D721Med (cell line): ENCODE measurements at regions not wholly inside any gene's neighbourhood (a gene's known extent, or its start where the extent isn't known, plus 50 kb on each side); places are given as distances from the start of the nearest gene placed in this dataset.
"Not testable (repeated sequence)": the region's sequence is repeated elsewhere in the genome, so short reads cannot be mapped to it uniquely, and the experiment has no call there.

Source experiments
- DNase-seq: peaks from one replicate; pipeline ENCODE4 v3.0.0; 2011; ENCODE audit warnings: low spot score; ENCODE audit not compliant: insufficient read length
- FAIRE-seq: peaks from 2 replicates; lab custom pipeline; 2011; peaks lifted over from hg19 to GRCh38; lab: Jason Lieb, UNC
- TF ChIP-seq, protein P1 (sequence below): IDR thresholded peaks from 2 replicates; pipeline ENCODE4 v1.5.1; 2012; ENCODE audit warnings: mild to moderate bottlenecking, control low read depth; ENCODE audit not compliant: insufficient read depth; ENCODE audit errors: missing control alignments

DNA sequence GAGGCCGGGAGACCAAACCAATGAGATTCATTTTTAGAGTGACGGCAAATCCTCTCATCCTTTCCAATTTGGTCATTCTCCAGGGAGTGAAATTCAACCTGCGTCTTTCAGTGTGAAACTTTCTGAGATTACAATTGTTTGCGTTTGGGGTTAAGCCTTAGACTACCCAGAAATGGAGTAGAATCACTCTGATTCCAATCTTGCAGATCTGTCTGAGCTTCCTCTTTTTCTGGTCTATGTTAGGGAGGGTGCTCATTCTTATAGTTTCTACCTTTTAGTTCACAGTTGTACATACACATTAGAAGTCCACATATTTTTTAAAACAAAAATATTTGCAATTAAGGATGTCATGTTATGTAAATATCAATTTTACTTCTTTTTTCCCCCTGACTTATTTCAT lies 183.0 kb upstream of the PHACTR1 start:
- FAIRE-seq, result no peak
- DNase-seq, result no peak
- TF ChIP-seq, protein P1, sequence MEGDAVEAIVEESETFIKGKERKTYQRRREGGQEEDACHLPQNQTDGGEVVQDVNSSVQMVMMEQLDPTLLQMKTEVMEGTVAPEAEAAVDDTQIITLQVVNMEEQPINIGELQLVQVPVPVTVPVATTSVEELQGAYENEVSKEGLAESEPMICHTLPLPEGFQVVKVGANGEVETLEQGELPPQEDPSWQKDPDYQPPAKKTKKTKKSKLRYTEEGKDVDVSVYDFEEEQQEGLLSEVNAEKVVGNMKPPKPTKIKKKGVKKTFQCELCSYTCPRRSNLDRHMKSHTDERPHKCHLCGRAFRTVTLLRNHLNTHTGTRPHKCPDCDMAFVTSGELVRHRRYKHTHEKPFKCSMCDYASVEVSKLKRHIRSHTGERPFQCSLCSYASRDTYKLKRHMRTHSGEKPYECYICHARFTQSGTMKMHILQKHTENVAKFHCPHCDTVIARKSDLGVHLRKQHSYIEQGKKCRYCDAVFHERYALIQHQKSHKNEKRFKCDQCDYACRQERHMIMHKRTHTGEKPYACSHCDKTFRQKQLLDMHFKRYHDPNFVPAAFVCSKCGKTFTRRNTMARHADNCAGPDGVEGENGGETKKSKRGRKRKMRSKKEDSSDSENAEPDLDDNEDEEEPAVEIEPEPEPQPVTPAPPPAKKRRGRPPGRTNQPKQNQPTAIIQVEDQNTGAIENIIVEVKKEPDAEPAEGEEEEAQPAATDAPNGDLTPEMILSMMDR, result no peak

DNA sequence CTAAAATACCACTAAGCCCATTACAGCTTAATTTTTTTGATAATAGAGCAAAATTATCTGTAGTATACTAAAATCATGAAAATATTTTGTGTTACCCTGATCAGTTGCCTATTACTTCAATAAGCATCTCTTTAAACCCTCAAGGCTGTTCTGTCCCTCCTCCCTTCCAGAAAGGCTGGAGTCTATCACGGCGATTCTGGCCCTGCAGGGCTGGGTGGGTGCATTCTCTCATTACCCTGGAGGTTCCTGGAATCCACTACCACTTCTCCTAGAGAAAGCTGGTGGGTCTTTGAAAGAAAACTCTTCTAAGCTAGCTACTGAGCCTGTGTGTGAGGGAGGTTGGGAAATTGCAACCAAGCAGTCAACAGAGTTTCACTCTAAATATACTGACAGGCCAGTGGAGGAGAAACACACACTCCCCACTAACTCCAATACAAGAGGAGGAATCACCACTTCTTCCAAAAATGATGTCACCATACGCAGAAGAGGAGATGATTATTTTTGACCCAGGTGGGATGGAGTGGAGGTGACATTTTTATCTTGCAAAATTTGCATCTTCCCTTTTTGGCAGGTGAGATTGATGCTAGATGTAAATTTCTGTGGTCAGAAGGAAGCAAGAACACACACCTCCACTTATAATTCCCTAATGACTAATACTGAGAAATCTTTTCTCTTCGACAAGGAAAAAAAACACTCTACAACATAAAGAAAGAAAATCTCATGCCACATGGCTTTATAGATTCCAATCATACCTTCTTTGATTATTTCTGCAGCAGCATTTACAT lies 182.3 kb upstream of the PHACTR1 start:
- no peak for FAIRE-seq
- TF ChIP-seq, protein P1, result no peak
- no peak for DNase-seq

DNA sequence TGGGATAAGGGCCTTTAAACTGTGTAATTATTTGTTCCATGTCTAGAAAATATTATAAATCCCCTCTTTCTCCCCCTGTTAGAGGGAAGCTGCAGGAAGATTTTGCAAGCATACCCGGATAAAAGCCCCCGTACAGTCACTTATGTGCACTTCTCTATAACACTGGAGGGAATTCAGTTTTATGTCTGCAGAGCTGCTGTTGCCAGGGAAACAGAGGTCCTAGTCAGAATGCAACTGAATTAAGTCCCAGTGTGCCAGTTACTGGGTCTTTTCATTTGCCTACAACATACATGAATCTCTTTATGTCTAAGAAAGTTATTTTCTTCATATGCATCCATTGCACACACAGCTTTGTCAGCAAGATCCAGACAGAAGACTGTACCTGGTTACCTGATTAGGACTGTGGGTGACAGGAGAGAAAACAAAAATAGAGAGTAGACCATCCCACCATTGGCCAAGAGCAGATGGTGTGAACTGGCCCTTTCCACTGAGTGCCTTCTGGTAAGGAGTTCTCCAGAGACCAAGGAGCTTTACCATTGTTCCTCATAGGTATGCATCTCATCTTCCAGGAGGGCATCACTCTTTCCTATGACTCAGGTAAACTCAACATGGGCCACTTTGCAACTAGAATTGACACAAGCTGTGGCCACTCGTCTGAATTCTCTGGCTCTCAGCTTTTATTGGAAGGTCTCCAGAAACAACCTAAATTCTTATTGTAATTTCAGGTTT lies 180.8 kb upstream of the PHACTR1 start:
- TF ChIP-seq, protein P1, result no peak
- FAIRE-seq, result no peak

DNA sequence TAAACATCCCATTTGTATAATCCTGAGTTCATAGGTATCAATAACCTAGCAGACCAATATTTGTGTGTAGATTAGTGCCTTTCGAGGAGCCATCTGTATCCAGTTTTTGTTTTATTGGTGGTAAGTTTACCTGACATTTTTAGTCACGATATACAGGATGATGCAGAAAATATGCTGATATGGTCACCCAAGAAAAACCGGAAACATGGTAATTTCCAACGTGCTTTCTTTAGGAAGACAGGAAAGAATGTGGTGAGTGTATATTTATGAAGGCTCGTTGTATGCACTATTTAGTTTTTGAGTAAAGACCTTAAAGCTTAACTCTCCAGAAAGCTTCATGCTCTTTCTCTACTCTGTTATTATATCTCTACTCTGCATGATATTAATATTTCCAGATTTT lies 180.2 kb upstream of the PHACTR1 start:
- no peak for DNase-seq
- FAIRE-seq, result no peak
- TF ChIP-seq, protein P1, result no peak

More for the DNA sequence above, 180.8 kb upstream of the PHACTR1 start:
- no peak for DNase-seq

DNA sequence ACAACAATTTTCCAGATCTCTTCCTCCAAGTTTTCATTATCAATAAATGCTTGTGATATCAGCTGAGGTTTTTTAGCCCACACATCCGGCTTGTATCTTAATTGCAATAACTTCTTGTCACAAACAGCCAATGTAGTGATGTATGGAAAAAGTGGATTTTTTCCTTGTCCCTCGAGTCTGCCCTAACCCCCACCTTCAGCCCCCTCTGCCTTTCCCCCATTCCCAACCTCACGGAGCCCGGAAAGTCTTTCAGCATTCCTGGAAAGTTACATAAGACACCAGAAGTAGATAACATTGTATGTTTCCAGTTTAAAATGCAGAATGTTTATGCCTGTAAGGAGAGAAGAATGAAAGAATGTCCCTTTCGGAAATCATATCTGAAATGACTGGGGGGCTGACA lies 179.2 kb upstream of the PHACTR1 start:
- FAIRE-seq, result no peak
- no peak for DNase-seq
- TF ChIP-seq, protein P1, result no peak

DNA sequence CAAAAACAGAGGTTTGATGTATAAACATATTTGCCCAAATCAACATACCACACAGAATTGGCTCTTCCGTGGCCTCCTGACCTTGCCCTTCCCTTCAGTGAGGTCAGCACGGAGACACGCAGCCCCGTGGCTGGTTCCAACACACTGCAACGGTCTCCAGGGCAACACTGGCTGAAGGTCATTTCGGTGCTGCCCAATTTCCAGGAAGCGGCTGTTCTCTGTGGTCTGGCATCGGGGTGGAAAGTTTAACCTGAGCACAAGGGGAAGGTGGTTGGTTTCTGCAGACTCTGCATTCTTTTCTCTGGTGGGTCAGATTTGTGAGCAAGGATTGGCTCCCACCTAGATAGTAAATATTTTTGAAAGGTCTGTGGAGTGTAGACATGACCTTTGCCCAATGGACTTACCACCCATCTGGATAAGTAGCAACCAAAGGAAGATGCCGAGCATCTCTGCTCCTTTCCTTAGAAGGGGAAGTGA lies 177.6 kb upstream of the PHACTR1 start:
- TF ChIP-seq, protein P1, result no peak
- FAIRE-seq (no peak), DNase-seq (no peak)

DNA sequence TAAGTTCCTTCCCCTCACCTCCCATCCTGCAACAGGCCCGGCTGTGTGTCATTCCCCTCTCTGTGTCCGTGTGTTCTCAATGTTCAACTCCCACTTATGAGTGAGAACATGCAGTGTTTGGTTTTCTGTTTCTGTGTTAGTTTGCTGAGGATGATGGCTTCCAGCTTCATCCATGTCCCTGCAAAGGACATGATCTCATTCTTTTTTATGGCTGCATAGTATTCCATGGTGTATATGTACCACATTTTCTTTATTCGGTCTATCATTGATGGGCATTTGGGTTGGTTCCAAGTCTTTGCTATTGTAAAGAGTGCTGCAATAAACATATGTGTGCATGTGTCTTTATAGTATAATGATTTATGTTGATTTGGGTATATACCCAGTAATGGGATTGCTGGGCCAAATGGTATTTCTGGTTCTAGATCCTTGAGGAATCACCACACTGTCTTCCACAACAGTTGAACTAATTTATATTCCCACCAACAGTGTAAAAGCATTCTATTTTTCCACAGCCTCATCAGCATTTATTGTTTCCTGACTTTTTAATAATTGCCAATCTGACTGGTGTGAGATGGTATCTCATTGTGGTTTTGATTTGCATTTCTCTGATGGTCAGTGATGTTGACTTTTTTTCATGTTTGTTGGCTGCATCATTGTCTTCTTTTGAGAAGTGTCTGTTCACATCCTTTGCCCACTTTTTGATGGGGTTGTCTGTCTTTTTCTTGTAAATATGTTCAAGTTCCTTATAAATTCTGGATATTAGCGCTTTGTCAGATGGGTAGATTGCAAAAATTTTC lies 174.1 kb upstream of the PHACTR1 start:
- FAIRE-seq, DNase-seq: not testable (repeated sequence)
